ENCODE measurements at regions not wholly inside any gene's neighbourhood (a gene's known extent, or its start where the extent isn't known, plus 50 kb on each side); places are given as distances from the start of the nearest gene placed in this dataset.

- DNase-seq (ENCODE audit: low read depth in 1 of 2, low spot score in 1 of 2) (no peak), ATAC-seq (no peak), FAIRE-seq (no peak)
- 87% methylated on average over 1 of the region's 1 CpG for WGBS (ENCODE audit: missing lambda C conversion rate)
- ChIA-PET CTCF (no interaction called here), POLR2A (no interaction called here)
- Histone ChIP-seq H3K27ac (no peak overlapping the region), H3K4me2 (no peak overlapping the region), H3K4me3 (no peak overlapping the region), H3K4me1 (no peaks in the 10 kb centered on the region), H3K9me3 (no peaks in the 10 kb centered on the region)
- no peak for TF ChIP-seq HES2 (IDR thresholded peaks at IDR 0.05)
- TF ChIP-seq ESRRA (IDR thresholded peaks at IDR 0.05; ENCODE audit: borderline replicate concordance, low read length): no peak
- TF ChIP-seq HDAC2 (IDR thresholded peaks at IDR 0.05): no peak
- TF ChIP-seq HEYL (CRISPR knock-in tag; IDR thresholded peaks at IDR 0.05): no peak
- TF ChIP-seq ZNF302 (CRISPR knock-in tag; IDR thresholded peaks at IDR 0.05): no peak
- TF ChIP-seq NPAS2 (CRISPR knock-in tag; IDR thresholded peaks at IDR 0.05; ENCODE audit: borderline replicate concordance): no peak
- no peak for TF ChIP-seq RNF2 (IDR thresholded peaks at IDR 0.05; ENCODE audit: borderline replicate concordance, low read depth)
- no peak for TF ChIP-seq JUN (IDR thresholded peaks at IDR 0.05)
These were observed 1815.5 kb downstream of the SLITRK5 start for GRCh38 chr13:89486709-89487108.

- no peak for DNase-seq (ENCODE audit: low read depth in 1 of 2, low spot score in 1 of 2)
- ATAC-seq: no peak
These were observed 1819.5 kb downstream of the SLITRK5 start for GRCh38 chr13:89490661-89491060.

GRCh38 chr13:89496478-89496877 is 1825.3 kb downstream of the SLITRK5 start:
- FAIRE-seq (no peak), DNase-seq (ENCODE audit: low read depth in 1 of 2, low spot score in 1 of 2) (no peak), ATAC-seq (no peak)
- H3K9me3 ChIP-seq: no peaks in the 10 kb centered on the region
- no peak for TF ChIP-seq TFCP2L1 (CRISPR knock-in tag; IDR thresholded peaks at IDR 0.05)
- TF ChIP-seq NPAS2 (CRISPR knock-in tag; IDR thresholded peaks at IDR 0.05; ENCODE audit: borderline replicate concordance): no peak
- no peak for TF ChIP-seq RAD21 (conservative IDR thresholded peaks at IDR 0.05 in 1 of 2, IDR thresholded peaks at IDR 0.05 in 1 of 2)
- TF ChIP-seq CEBPB (IDR thresholded peaks at IDR 0.05): no peak
- TF ChIP-seq PBX3 (IDR thresholded peaks at IDR 0.05): no peak
- WGBS (ENCODE audit: missing lambda C conversion rate): 58% methylated on average over 2 of the region's 2 CpGs
- no peak overlapping the region for H3K4me3 ChIP-seq
- H3K27ac ChIP-seq: no peak overlapping the region
- CTCF ChIA-PET: no interaction called here
- H3K4me1 ChIP-seq: no peaks in the 10 kb centered on the region
- no peak overlapping the region for H3K4me2 ChIP-seq
- POLR2A ChIA-PET: no interaction called here

More at GRCh38 chr13:89490661-89491060, 1819.5 kb downstream of the SLITRK5 start:
- 86% methylated on average over 1 of the region's 1 CpG for WGBS (ENCODE audit: missing lambda C conversion rate)
- no peak for FAIRE-seq
- no peak overlapping the region for H3K4me3 ChIP-seq
- ChIA-PET POLR2A (no interaction called here), CTCF (no interaction called here)
- H3K9me3 ChIP-seq: no peaks in the 10 kb centered on the region
- H3K27ac ChIP-seq: no peak overlapping the region
- H3K4me1 ChIP-seq: no peaks in the 10 kb centered on the region
- no peak overlapping the region for H3K4me2 ChIP-seq
- TF ChIP-seq POLR2A (IDR thresholded peaks at IDR 0.05; ENCODE audit: low read length): no peak
- no peak for TF ChIP-seq ZC3H11A (IDR thresholded peaks at IDR 0.05)
- no peak for TF ChIP-seq CHD4 (IDR thresholded peaks at IDR 0.05; ENCODE audit: borderline replicate concordance)
- TF ChIP-seq HMGXB4 (CRISPR knock-in tag; IDR thresholded peaks at IDR 0.05; ENCODE audit: borderline replicate concordance): no peak
- no peak for TF ChIP-seq HDAC2 (IDR thresholded peaks at IDR 0.05)
- no peak for TF ChIP-seq HEYL (CRISPR knock-in tag; IDR thresholded peaks at IDR 0.05)

- CTCF ChIA-PET: no interaction called here
- POLR2A ChIA-PET: no interaction called here
These were observed 1826.5 kb downstream of the SLITRK5 start for GRCh38 chr13:89497658-89498057.

More at GRCh38 chr13:89497658-89498057, 1826.5 kb downstream of the SLITRK5 start:
- Histone ChIP-seq H3K4me1 (no peaks in the 10 kb centered on the region), H3K9me3 (no peaks in the 10 kb centered on the region), H3K4me2 (no peak overlapping the region), H3K4me3 (no peak overlapping the region), H3K27ac (no peak overlapping the region)
- no peak for TF ChIP-seq FOXS1 (CRISPR knock-in tag; IDR thresholded peaks at IDR 0.05)
- no peak for TF ChIP-seq NPAS2 (CRISPR knock-in tag; IDR thresholded peaks at IDR 0.05; ENCODE audit: borderline replicate concordance)
- ATAC-seq (no peak), FAIRE-seq (no peak), DNase-seq (ENCODE audit: low read depth in 1 of 2, low spot score in 1 of 2) (no peak)
- 73% methylated on average over 4 of the region's 4 CpGs for WGBS (ENCODE audit: missing lambda C conversion rate)
